ENCODE measurements at regions not wholly inside any gene's neighbourhood (a gene's known extent, or its start where the extent isn't known, plus 50 kb on each side); places are given as distances from the start of the nearest gene placed in this dataset.

DNA sequence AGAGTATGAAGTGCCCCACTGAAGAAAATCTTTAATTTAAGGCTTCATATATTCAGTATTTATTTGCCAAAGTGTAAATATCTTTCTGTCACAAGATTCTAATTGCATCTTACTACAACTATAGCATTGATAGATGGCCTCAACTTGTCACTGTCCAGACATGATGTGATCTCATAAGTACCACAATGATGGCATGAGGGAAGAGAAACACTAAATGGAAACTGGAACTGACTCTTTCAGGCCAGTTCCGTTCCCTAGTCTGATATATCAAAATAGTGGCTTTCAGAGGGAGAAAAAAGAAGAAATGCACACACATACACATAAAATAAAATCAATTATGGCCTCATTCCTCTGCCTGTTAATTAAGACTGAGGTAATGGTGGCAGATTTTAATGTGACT lies 615.7 kb downstream of the TBL1XR1 start:
- TF ChIP-seq, protein P1, sequence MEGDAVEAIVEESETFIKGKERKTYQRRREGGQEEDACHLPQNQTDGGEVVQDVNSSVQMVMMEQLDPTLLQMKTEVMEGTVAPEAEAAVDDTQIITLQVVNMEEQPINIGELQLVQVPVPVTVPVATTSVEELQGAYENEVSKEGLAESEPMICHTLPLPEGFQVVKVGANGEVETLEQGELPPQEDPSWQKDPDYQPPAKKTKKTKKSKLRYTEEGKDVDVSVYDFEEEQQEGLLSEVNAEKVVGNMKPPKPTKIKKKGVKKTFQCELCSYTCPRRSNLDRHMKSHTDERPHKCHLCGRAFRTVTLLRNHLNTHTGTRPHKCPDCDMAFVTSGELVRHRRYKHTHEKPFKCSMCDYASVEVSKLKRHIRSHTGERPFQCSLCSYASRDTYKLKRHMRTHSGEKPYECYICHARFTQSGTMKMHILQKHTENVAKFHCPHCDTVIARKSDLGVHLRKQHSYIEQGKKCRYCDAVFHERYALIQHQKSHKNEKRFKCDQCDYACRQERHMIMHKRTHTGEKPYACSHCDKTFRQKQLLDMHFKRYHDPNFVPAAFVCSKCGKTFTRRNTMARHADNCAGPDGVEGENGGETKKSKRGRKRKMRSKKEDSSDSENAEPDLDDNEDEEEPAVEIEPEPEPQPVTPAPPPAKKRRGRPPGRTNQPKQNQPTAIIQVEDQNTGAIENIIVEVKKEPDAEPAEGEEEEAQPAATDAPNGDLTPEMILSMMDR (optimal IDR thresholded peaks at IDR 0.05 in 1 of 3, IDR thresholded peaks at IDR 0.05 in 1 of 3, conservative IDR thresholded peaks at IDR 0.05 in 1 of 3; ENCODE audit: extremely low read depth in 1 of 3, insufficient read depth in 2 of 3, low read length in 3 of 3), result no peak
- TF ChIP-seq EZH2 (IDR thresholded peaks at IDR 0.05; ENCODE audit: low read length), result no peak
